Limb (tissue), 2 donors: ENCODE measurements at regions not wholly inside any gene's neighbourhood (a gene's known extent, or its start where the extent isn't known, plus 50 kb on each side); places are given as distances from the start of the nearest gene placed in this dataset.
"Not testable (repeated sequence)": the region's sequence is repeated elsewhere in the genome, so short reads cannot be mapped to it uniquely, and the experiment has no call there.

Experiments
- DNase-seq, 2 donors: peaks; one replicate each; pipeline ENCODE4 v3.0.0-alpha.2; 2016; ENCODE audit errors: extremely low spot score in 2 of 2

- DNase-seq: no peak
These were observed 342.8 kb upstream of the IL12A start for GRCh38 chr3:159645874-159646273.

GRCh38 chr3:159649951-159650350 is 338.7 kb upstream of the IL12A start:
- no peak for DNase-seq

GRCh38 chr3:159650726-159651125 is 337.9 kb upstream of the IL12A start:
- no peak for DNase-seq

- no peak for DNase-seq
These were observed 336.2 kb upstream of the IL12A start for GRCh38 chr3:159652452-159652851.

GRCh38 chr3:159654183-159655134 is 334.2 kb upstream of the IL12A start:
- DNase-seq: no peak

- DNase-seq: no peak
These were observed 333.4 kb upstream of the IL12A start for GRCh38 chr3:159655202-159655601.

GRCh38 chr3:159657176-159657575 is 331.5 kb upstream of the IL12A start:
- no peak for DNase-seq

GRCh38 chr3:159657629-159658028 is 331.0 kb upstream of the IL12A start:
- no peak for DNase-seq

GRCh38 chr3:159660326-159660725 is 328.3 kb upstream of the IL12A start:
- no peak for DNase-seq

- no peak for DNase-seq
These were observed 327.7 kb upstream of the IL12A start for GRCh38 chr3:159660901-159661300.

- no peak for DNase-seq
These were observed 326.1 kb upstream of the IL12A start for GRCh38 chr3:159662549-159662948.

- DNase-seq: peak in 1 of 2 donors; percentile 36
These were observed 324.6 kb upstream of the IL12A start for GRCh38 chr3:159664006-159664405.

- DNase-seq: no peak
These were observed 324.0 kb upstream of the IL12A start for GRCh38 chr3:159664653-159665052.

GRCh38 chr3:159667261-159667660 is 321.4 kb upstream of the IL12A start:
- no peak for DNase-seq

- DNase-seq: no peak
These were observed 320.2 kb upstream of the IL12A start for GRCh38 chr3:159668461-159668860.

GRCh38 chr3:159668990-159669476 is 319.6 kb upstream of the IL12A start:
- DNase-seq: no peak

GRCh38 chr3:159669766-159670165 is 318.9 kb upstream of the IL12A start:
- DNase-seq: no peak

GRCh38 chr3:159672728-159673688 is 315.6 kb upstream of the IL12A start:
- DNase-seq: no peak

- no peak for DNase-seq
These were observed 314.1 kb upstream of the IL12A start for GRCh38 chr3:159674583-159674982.

- DNase-seq: no peak
These were observed 313.4 kb upstream of the IL12A start for GRCh38 chr3:159675285-159675684.

- DNase-seq: no peak
These were observed 308.7 kb upstream of the IL12A start for GRCh38 chr3:159679900-159680299.

GRCh38 chr3:159681717-159682116 is 306.9 kb upstream of the IL12A start:
- not testable (repeated sequence) for DNase-seq
